Sigmoid colon (tissue), 4 donors: ENCODE measurements at regions not wholly inside any gene's neighbourhood (a gene's known extent, or its start where the extent isn't known, plus 50 kb on each side); places are given as distances from the start of the nearest gene placed in this dataset.
"Not testable (repeated sequence)": the region's sequence is repeated elsewhere in the genome, so short reads cannot be mapped to it uniquely, and the experiment has no call there.

ENCODE experiments used
- CTCF ChIP-seq, 4 experiments: fragments of 450-650 bp in 3 of 4; fragments of 200-600 bp in 1 of 4; IDR thresholded peaks; one replicate each; pipeline ENCODE4 v1.5.1; 2016 to 2019; ENCODE audit warnings: antibody characterized with exemption in 4 of 4, mild to moderate bottlenecking in 3 of 4, moderate library complexity in 2 of 4
- POLR2A ChIP-seq, 2 donors: fragments of 450-650 bp; IDR thresholded peaks; one replicate each; pipeline ENCODE4 v1.6.1; 2016; ENCODE audit warnings: antibody characterized with exemption in 2 of 2, mild to moderate bottlenecking in 2 of 2, moderate library complexity in 2 of 2
- POLR2AphosphoS5 ChIP-seq, 4 donors: sonication (generic); formaldehyde crosslinking; IDR thresholded peaks; one replicate each; pipeline ENCODE4 v1.6.1; 2017; ENCODE audit warnings: antibody characterized with exemption in 4 of 4

DNA sequence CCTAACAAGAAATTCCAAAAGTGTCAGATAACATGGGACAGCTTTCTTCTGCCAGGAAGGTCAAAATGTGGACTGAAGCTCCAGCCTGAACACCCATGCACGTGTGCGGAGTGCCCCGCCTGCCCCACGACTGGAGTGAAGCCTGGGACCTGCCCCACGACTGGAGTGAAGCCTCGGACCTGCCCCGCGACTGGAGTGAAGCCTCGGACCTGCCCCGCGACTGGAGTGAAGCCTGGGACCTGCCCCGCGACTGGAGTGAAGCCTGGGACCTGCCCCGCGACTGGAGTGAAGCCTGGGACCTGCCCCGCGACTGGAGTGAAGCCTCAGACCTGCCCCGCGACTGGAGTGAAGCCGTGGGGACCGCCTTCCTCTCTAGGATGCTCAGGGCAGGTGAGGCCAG, 61.4 kb upstream of the ACTRT2 start:
- TF ChIP-seq CTCF, POLR2AphosphoS5, POLR2A (IDR thresholded peaks at IDR 0.05): not testable (repeated sequence)
